Tibial nerve (tissue), 4 donors: ENCODE measurements at regions not wholly inside any gene's neighbourhood (a gene's known extent, or its start where the extent isn't known, plus 50 kb on each side); places are given as distances from the start of the nearest gene placed in this dataset.

Source experiments
- DNase-seq, 2 donors: peaks; one replicate each; pipeline ENCODE4 v3.0.0-alpha.2; 2019; ENCODE audit warnings: low spot score in 2 of 2
- H3K27ac ChIP-seq, 4 donors: fragments of 200-600 bp; sonication (generic) in 3 of 4; one replicate each; pipeline ENCODE4 v1.5.1; 2017 to 2019; ENCODE audit warnings: mild to moderate bottlenecking in 1 of 4
- H3K27me3 ChIP-seq, 2 donors: fragments of 200-600 bp; sonication (generic) in 1 of 2; one replicate each; pipeline versions ENCODE4 v1.5.1 to v1.6.0; 2017 to 2019
- H3K36me3 ChIP-seq, 3 donors: fragments of 200-600 bp; sonication (generic); one replicate each; pipeline ENCODE4 v1.5.1; 2018 to 2019
- H3K4me1 ChIP-seq, 4 donors: fragments of 200-600 bp; sonication (generic) in 3 of 4; one replicate each; pipeline ENCODE4 v1.5.1; 2017 to 2019
- H3K4me3 ChIP-seq, 4 donors: fragments of 200-600 bp; sonication (generic) in 3 of 4; one replicate each; pipeline ENCODE4 v1.5.1; 2017 to 2019; ENCODE audit warnings: mild to moderate bottlenecking in 1 of 4, moderate library complexity in 1 of 4
- H3K9me3 ChIP-seq, 4 donors: fragments of 200-600 bp; sonication (generic) in 3 of 4; one replicate each; pipeline ENCODE4 v1.5.1; 2017 to 2019
- EP300 ChIP-seq, 2 donors: sonication (generic); formaldehyde crosslinking; IDR thresholded peaks; one replicate each; pipeline ENCODE4 v1.6.1; 2017; ENCODE audit warnings: antibody characterized with exemption in 2 of 2, mild to moderate bottlenecking in 1 of 2
- POLR2A ChIP-seq, 2 donors: fragments of 450-650 bp; IDR thresholded peaks; one replicate each; pipeline ENCODE4 v1.6.1; 2017; ENCODE audit warnings: antibody characterized with exemption in 2 of 2, mild to moderate bottlenecking in 2 of 2, moderate library complexity in 2 of 2
- WGBS, 2 donors: methylation state at CpG; one replicate each; pipeline ENCODE4 v1.1.5; 2018; 5-methylcytosine and 5-hydroxymethylcytosine counted together
- TF ChIP-seq, protein P1 (sequence below), 5 experiments: fragments of 200-600 bp in 3 of 5; fragments of 450-650 bp in 2 of 5; sonication (generic) in 3 of 5; IDR thresholded peaks; one replicate each; pipeline ENCODE4 v1.5.1; 2016 to 2019; ENCODE audit warnings: antibody characterized with exemption in 5 of 5, mild to moderate bottlenecking in 3 of 5, moderate library complexity in 2 of 5

GRCh38 chr1:239322369-239322768, 64.0 kb upstream of the CHRM3 start:
- Histone ChIP-seq H3K4me3 (no peak overlapping the region), H3K36me3 (no peaks in the 10 kb centered on the region), H3K27me3 (no peaks in the 10 kb centered on the region), H3K9me3 (no peaks in the 10 kb centered on the region), H3K4me1 (no peaks in the 10 kb centered on the region), H3K27ac (no peak overlapping the region)
- WGBS, 2 donors: 65 to 72% methylated on average over 4 of the region's 4 CpGs
- no peak for TF ChIP-seq EP300 (IDR thresholded peaks at IDR 0.05)
- no peak for DNase-seq

- no peaks in the 10 kb centered on the region for H3K36me3 ChIP-seq
- H3K4me1 ChIP-seq: no peaks in the 10 kb centered on the region
- H3K27me3 ChIP-seq: no peaks in the 10 kb centered on the region
- H3K9me3 ChIP-seq: no peaks in the 10 kb centered on the region
- no peak for DNase-seq
- no peak overlapping the region for H3K4me3 ChIP-seq
- no peak for TF ChIP-seq POLR2A (IDR thresholded peaks at IDR 0.05)
- no peak for TF ChIP-seq EP300 (IDR thresholded peaks at IDR 0.05)
- TF ChIP-seq, protein P1, sequence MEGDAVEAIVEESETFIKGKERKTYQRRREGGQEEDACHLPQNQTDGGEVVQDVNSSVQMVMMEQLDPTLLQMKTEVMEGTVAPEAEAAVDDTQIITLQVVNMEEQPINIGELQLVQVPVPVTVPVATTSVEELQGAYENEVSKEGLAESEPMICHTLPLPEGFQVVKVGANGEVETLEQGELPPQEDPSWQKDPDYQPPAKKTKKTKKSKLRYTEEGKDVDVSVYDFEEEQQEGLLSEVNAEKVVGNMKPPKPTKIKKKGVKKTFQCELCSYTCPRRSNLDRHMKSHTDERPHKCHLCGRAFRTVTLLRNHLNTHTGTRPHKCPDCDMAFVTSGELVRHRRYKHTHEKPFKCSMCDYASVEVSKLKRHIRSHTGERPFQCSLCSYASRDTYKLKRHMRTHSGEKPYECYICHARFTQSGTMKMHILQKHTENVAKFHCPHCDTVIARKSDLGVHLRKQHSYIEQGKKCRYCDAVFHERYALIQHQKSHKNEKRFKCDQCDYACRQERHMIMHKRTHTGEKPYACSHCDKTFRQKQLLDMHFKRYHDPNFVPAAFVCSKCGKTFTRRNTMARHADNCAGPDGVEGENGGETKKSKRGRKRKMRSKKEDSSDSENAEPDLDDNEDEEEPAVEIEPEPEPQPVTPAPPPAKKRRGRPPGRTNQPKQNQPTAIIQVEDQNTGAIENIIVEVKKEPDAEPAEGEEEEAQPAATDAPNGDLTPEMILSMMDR (IDR thresholded peaks at IDR 0.05): no peak
- 86 to 93% methylated on average over 1 of the region's 1 CpG for WGBS, 2 donors
- no peak overlapping the region for H3K27ac ChIP-seq
Measured at GRCh38 chr1:239321877-239322276, 64.5 kb upstream of the CHRM3 start.

DNA sequence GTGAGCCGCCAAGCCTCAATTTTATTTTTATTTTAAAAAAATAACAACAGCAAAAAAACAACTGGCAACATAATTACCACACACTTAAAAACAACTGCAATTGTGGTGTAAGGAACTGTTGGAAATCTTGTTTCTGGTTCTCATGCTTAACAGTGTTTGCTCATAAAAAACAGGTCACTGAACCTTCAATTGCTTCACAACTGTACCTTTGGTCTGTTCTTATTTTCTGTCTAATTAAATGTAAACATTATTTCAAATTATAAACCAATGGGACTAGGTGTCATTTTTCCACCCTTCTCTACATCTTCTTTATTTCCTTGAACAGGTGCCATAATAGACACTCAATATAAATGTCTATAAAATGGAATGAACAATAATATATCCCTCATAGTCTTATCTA, 68.4 kb upstream of the CHRM3 start:
- Histone ChIP-seq H3K27ac (no peak overlapping the region), H3K9me3 (no peaks in the 10 kb centered on the region), H3K36me3 (no peaks in the 10 kb centered on the region), H3K4me3 (no peak overlapping the region), H3K4me1 (no peaks in the 10 kb centered on the region), H3K27me3 (no peaks in the 10 kb centered on the region)
- no peak for DNase-seq
- 96 to 97% methylated on average over 1 of the region's 1 CpG for WGBS, 2 donors
- no peak for TF ChIP-seq POLR2A (IDR thresholded peaks at IDR 0.05)
- TF ChIP-seq, protein P1 (IDR thresholded peaks at IDR 0.05): no peak
- no peak for TF ChIP-seq EP300 (IDR thresholded peaks at IDR 0.05)

- Histone ChIP-seq H3K27ac (no peak overlapping the region), H3K4me3 (no peak overlapping the region), H3K27me3 (no peaks in the 10 kb centered on the region), H3K36me3 (no peaks in the 10 kb centered on the region), H3K9me3 (no peaks in the 10 kb centered on the region), H3K4me1 (no peaks in the 10 kb centered on the region)
- DNase-seq: no peak
- TF ChIP-seq EP300 (IDR thresholded peaks at IDR 0.05) (no peak), POLR2A (IDR thresholded peaks at IDR 0.05) (no peak)
- TF ChIP-seq, protein P1 (IDR thresholded peaks at IDR 0.05): no peak
- 76 to 79% methylated on average over 3 of the region's 3 CpGs for WGBS, 2 donors
Measured at GRCh38 chr1:239315631-239316217, 70.6 kb upstream of the CHRM3 start.

DNA sequence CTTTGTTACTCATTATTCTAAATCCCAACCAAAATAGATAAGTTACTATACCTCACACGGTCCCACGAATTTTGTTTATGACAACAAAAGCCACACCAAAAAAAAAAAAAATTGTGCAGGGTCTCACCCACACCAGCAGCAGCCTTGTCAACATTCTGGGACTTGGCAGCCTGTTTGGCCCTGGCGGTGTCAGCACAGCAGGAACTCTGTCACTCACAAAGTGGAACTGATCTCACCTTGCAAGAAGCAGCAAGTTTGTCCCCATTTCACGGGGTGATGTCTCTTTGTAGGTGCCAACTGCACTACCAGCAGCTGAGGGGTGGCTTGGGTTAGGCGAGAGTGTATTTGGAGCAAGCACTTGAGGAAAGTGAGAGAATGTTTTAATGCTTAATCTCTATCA, 75.0 kb upstream of the CHRM3 start:
- no peak for DNase-seq
- no peak for TF ChIP-seq POLR2A (IDR thresholded peaks at IDR 0.05)
- TF ChIP-seq, protein P1 (IDR thresholded peaks at IDR 0.05): no peak
- TF ChIP-seq EP300 (IDR thresholded peaks at IDR 0.05): no peak
- WGBS, 2 donors: 86 to 92% methylated on average over 5 of the region's 5 CpGs
- Histone ChIP-seq H3K36me3 (no peaks in the 10 kb centered on the region), H3K4me1 (no peaks in the 10 kb centered on the region), H3K27me3 (no peaks in the 10 kb centered on the region), H3K9me3 (no peaks in the 10 kb centered on the region), H3K4me3 (no peak overlapping the region), H3K27ac (no peak overlapping the region)
